GM18507 (cell line): ENCODE measurements at regions not wholly inside any gene's neighbourhood (a gene's known extent, or its start where the extent isn't known, plus 50 kb on each side); places are given as distances from the start of the nearest gene placed in this dataset.
"Not testable (repeated sequence)": the region's sequence is repeated elsewhere in the genome, so short reads cannot be mapped to it uniquely, and the experiment has no call there.

Source experiments
- DNase-seq: peaks from one replicate; pipeline ENCODE4 v3.0.0; 2011; ENCODE audit warnings: low read depth; ENCODE audit not compliant: insufficient read length; ENCODE audit errors: extremely low spot score
- FAIRE-seq: peaks from 2 replicates; lab custom pipeline; 2011; peaks lifted over from hg19 to GRCh38; lab: Jason Lieb, UNC

DNA sequence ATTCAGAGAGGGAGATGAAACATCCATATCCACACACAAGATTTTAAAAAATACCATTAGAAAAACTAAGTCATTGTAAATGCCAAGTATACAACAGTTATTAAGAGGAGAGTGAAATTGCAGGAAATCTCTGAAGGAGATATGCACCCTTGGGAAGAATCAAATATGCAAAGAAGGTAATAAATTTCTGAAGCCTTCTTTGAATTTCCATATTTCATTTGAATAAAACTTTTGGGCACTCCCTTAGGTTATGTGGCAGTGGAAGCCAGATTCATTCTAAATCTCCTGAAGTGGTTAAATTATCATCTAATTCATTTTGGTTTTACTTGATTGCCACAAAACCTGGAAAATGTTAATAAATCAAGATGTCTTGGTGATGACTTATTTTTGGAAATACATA lies 138.9 kb upstream of the CLEC14A start:
- no peak for FAIRE-seq
- no peak for DNase-seq

DNA sequence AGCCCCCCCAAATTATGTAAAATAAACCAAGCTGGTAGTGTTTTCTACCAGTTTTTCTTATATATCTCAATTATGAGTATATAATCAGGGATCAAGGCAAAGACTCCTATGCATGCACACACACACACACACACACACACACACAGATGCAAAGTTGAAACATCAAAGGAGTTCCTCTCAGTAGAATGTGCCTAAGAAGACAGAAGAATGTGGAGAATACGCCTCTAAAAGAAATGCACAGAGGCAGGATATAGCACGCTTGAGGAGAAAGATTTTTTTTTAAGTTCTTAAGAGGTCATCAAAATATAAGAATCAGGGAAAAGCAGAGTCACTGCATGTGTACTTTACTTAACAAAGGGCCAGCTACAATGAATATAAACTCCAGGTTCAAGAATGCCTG lies 138.2 kb upstream of the CLEC14A start:
- no peak for FAIRE-seq
- no peak for DNase-seq

DNA sequence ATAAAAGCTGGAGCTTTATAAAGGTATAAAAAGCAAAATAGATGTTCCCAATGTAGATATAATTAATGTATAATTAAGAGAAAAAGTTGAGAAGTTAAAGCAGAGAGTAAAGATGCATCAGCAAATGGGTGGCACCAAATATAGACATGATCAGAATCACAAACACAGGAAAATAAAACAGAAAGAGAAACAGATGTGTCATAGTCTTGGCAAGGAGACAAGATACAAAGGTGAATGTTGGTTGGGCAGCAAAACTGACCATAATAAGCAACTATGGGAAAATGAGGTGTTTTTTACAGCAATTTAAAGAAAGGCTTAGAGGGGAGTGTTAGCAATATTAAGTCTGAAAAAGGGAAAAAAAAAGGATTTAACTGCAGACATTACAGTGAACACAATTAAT lies 135.4 kb upstream of the CLEC14A start:
- FAIRE-seq (no peak), DNase-seq (no peak)

DNA sequence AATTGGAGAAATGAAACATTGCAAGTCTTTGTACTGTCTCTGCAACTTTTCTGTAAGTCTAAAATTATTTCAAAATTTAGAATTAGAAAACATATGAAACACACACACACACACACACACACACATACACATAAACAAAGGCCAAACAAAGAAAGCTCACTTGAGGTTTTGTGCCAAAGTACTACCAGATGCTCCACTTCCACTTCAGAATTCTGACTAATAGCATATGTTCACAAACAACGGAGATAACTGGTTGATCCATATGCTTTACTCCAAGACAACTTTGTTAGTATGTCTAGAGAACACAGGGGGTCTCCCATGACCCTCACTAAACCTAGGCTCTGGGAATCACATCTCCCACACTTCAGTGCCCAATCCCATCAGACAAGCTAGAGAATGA lies 133.8 kb upstream of the CLEC14A start:
- DNase-seq (no peak), FAIRE-seq (no peak)

- FAIRE-seq (no peak), DNase-seq (no peak)
Observed at GRCh38 chr14:38387821-38388220, 131.9 kb upstream of the CLEC14A start.

- FAIRE-seq (no peak), DNase-seq (no peak)
Observed at GRCh38 chr14:38385836-38386235, 129.9 kb upstream of the CLEC14A start.

- FAIRE-seq (no peak), DNase-seq (no peak)
Observed at GRCh38 chr14:38385343-38385742, 129.4 kb upstream of the CLEC14A start.

- FAIRE-seq, result no peak
- DNase-seq, result no peak
Observed at GRCh38 chr14:38384741-38385140, 128.8 kb upstream of the CLEC14A start.

DNA sequence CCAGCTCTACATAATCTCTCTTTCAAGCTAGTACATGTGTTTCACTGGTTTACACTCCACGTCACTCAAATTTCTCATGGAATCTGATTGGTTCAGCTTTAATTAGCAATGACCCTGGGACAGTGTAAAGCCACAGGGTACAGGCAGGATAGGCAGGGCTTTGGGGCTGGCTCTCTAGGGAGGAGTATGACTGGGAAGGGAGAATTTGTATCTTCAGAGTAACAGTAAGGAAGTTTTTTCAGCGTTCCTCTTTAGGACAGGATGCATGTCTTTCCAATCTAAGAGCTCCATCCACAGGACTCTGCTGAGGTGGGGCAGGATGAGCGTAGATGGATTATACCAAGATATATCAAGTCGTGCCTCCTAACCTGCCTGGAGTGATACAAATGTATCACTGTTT lies 112.0 kb upstream of the CLEC14A start:
- no peak for DNase-seq
- FAIRE-seq, result no peak

DNA sequence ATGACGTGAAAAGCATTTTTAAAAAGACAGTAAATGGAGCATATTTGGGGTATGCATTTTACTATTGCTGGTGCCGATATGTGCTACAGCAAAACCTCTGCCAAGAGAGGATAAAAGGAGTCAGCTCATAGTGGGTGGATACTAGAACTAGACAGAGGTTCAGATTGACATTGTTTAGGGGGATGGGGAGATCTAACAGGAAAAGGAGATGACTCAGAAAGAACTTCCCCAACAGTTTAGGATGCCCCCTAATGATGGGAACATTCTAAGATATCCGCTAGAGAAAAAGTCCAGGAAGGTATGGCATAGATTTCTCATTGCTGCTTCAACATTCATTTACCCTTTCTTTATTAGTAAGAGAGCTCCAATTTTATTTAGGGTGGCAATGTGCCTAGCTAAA lies 110.5 kb upstream of the CLEC14A start:
- FAIRE-seq, result no peak
- no peak for DNase-seq

- no peak for DNase-seq
- no peak for FAIRE-seq
Observed at GRCh38 chr14:38363217-38363616, 107.3 kb upstream of the CLEC14A start.

- DNase-seq (no peak), FAIRE-seq (no peak)
Observed at GRCh38 chr14:38357557-38357956, 101.7 kb upstream of the CLEC14A start.

DNA sequence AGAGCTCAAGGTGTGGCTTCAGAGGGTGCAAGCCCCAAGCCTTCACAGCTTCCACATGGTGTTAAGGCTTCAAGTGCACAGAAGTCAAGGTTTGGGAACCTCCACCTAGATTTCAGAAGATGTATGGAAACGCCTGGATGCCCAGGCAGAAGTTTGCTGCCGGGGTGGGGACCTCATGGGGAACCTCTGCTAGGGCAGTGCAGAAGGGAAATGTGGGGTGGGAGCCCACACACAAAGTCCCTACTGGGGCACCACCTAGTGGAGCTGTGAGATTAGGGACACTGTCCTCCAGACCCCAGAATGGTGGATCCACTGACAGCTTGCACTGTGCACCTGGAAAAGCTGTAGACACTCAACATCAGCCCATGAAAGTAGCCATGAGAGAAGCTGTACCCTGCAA lies 99.6 kb upstream of the CLEC14A start:
- not testable (repeated sequence) for DNase-seq, FAIRE-seq

DNA sequence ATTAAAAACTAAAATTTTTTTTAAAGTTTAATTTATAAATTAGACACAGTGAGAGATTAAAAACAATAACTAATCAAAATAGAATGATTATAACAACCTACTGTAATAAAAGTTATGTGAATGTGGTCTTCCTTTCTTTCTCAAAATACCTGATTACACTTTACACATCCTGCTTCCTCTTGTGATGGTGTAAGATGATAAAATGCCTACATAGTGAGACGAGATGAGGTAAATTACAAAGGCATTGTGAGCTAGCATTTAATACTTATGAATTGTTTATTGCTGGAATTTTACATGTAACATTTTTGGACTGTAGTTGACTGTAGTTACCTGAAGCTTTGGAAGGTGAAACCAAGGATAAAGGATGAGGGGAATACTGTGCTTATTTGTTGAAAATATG lies 94.2 kb upstream of the CLEC14A start:
- no peak for DNase-seq

DNA sequence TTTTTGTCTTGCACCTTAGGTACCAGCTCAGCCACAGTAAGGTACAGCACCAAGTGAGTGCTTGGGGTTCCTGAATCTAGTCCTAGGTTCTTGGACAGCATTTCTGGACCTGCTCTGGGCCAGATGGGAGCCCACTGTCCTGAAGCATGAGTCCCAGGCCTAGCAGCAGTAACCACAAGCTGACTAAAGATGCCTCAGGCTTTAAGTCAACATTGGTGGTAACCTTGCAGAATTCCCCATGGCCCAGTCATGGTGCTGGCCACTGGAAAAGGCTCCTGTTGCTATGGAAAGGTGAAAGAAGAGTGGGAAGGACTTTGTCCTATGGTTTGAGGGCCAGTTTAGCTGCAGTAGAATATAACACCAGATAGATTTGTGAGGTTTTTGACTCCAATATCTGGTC lies 86.9 kb upstream of the CLEC14A start:
- FAIRE-seq, result no peak

More for the DNA sequence above, 94.2 kb upstream of the CLEC14A start:
- no peak for FAIRE-seq

GRCh38 chr14:38339696-38340095 lies 83.8 kb upstream of the CLEC14A start:
- DNase-seq (no peak), FAIRE-seq (no peak)

More for the DNA sequence above, 86.9 kb upstream of the CLEC14A start:
- DNase-seq, result no peak

DNA sequence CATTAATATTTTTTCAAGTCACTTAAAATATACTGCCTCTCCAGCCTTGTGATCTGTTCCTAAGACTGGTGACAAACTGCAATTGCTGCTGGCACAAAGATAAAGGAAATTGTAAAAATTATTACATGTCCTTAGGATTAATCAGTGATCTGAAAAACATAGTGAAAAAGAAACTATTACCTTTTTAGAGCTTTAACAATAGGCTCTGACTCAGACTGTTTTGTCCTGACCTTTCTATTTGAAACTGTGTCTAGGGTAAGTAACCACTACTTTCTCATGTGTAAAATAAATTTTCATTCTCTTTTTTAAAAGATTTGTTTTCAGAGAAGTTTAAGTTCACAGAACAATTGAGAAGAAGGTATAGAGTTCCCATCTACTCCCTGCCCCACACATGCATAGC lies 80.4 kb upstream of the CLEC14A start:
- no peak for DNase-seq
- no peak for FAIRE-seq

GRCh38 chr14:38330275-38330674 lies 74.4 kb upstream of the CLEC14A start:
- no peak for DNase-seq
- FAIRE-seq, result no peak

GRCh38 chr14:38329246-38329645 lies 73.4 kb upstream of the CLEC14A start:
- FAIRE-seq (no peak), DNase-seq (no peak)

DNA sequence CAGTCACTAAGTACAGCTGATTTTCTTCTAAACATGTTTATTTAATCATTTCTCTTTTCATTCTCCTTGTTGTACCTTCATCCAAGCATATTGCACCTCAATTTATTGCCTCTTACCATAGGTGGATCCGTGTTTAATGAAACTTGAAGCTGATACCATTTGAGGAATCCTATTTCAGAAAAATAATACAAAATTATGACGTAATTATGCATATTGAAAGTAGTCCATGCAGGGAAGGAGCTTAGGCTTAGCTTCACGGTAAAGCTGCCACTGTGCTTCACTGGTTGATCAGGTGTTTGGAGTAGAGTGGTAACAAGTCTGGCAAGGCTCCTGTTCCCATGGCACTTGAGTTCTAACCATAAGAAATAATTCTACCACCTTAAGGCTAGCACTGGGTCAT lies 61.0 kb upstream of the CLEC14A start:
- FAIRE-seq (no peak), DNase-seq (no peak)

- DNase-seq (no peak), FAIRE-seq (no peak)
Observed at GRCh38 chr14:38311655-38312054, 55.8 kb upstream of the CLEC14A start.

DNA sequence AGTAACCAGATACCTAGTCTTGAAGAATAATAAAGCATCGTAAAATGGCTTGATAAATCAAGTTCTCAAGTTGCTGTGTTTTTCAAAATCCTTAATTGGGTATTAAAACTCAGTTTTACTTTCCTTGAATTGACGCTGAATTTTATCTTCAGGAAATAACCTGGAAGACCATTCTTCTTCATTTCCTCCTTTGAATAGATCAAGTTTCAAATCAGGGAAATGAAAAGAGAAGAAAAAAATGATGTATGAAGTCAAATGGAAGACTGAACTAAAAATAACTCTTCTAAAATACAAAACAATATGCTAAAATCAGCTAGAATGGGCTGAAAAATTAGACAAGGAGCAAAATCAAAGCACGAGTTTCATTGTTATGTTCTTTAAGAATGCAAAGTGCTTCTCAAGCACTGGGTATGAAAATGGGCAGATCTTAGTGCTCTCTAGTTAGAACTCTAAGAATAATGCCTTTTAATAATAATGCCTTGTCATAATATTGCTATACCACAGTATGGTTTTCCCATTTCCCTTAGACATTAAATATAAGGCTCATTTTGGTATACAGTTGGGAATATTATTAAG lies 54.6 kb upstream of the CLEC14A start:
- no peak for DNase-seq
- FAIRE-seq, result no peak
